ENCODE measurements at regions not wholly inside any gene's neighbourhood (a gene's known extent, or its start where the extent isn't known, plus 50 kb on each side); places are given as distances from the start of the nearest gene placed in this dataset.

DNA sequence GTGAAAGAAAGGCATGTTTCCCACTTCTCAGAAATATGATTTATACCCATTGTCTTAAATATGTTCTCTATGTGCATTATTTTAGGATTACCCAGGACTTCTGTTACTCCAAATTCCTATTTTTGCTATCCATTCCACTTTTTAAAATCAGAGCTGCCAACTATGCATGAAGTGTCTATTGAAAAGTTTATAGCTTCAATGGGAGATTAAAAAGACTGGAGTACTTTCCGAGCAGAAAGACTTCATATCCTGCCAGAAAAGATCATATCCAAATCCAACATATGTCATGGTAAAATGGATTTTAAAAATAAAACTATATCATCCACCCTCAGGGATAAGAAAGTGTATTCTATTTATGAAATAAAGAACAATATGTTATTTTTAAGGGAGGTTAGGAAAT, 212.7 kb downstream of the COL12A1 start:
- TF ChIP-seq, protein P1, sequence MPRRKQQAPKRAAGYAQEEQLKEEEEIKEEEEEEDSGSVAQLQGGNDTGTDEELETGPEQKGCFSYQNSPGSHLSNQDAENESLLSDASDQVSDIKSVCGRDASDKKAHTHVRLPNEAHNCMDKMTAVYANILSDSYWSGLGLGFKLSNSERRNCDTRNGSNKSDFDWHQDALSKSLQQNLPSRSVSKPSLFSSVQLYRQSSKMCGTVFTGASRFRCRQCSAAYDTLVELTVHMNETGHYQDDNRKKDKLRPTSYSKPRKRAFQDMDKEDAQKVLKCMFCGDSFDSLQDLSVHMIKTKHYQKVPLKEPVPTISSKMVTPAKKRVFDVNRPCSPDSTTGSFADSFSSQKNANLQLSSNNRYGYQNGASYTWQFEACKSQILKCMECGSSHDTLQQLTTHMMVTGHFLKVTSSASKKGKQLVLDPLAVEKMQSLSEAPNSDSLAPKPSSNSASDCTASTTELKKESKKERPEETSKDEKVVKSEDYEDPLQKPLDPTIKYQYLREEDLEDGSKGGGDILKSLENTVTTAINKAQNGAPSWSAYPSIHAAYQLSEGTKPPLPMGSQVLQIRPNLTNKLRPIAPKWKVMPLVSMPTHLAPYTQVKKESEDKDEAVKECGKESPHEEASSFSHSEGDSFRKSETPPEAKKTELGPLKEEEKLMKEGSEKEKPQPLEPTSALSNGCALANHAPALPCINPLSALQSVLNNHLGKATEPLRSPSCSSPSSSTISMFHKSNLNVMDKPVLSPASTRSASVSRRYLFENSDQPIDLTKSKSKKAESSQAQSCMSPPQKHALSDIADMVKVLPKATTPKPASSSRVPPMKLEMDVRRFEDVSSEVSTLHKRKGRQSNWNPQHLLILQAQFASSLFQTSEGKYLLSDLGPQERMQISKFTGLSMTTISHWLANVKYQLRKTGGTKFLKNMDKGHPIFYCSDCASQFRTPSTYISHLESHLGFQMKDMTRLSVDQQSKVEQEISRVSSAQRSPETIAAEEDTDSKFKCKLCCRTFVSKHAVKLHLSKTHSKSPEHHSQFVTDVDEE (CRISPR knock-in tag; IDR thresholded peaks at IDR 0.05) = no peak
- TF ChIP-seq RARB (CRISPR knock-in tag; IDR thresholded peaks at IDR 0.05) = no peak
- TF ChIP-seq CREB5 (CRISPR knock-in tag; IDR thresholded peaks at IDR 0.05; ENCODE audit: low read depth) = no peak
- no peak for TF ChIP-seq OSR1 (CRISPR knock-in tag; IDR thresholded peaks at IDR 0.05)

All from SK-N-SH treated with all-trans-retinoic acid at 6 μM for 48 hours (cell line).